GM19467 (cell line): ENCODE measurements at regions not wholly inside any gene's neighbourhood (a gene's known extent, or its start where the extent isn't known, plus 50 kb on each side); places are given as distances from the start of the nearest gene placed in this dataset.

Source experiments
- ATAC-seq: cut with Tn5 transposase; IDR thresholded peaks from one replicate; pipeline ENCODE4 v1.9.1; 2021; ENCODE audit warnings: mild to moderate bottlenecking, moderate library complexity; ENCODE audit not compliant: unreplicated experiment

DNA sequence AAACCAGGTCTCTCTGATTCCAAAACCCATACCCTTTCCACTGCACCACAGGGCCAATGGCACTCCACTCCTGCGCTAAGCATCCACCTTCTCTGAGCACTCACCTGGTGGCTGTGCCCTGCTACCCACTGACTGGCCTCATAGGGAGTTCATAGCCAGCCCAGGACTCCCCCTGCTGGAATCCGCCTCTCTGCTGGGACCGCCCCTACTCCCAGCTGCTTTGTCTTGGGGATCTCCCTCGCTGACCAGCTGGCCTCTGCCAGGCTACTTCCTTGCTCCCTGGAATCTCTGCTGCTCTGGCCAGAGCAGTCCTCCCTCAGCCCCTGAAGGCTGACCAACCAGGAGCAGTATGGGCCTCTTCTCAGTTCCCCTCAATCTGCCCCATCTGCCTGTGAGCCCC, 129.7 kb downstream of the FAXC start:
- peak; percentile 79 for ATAC-seq

DNA sequence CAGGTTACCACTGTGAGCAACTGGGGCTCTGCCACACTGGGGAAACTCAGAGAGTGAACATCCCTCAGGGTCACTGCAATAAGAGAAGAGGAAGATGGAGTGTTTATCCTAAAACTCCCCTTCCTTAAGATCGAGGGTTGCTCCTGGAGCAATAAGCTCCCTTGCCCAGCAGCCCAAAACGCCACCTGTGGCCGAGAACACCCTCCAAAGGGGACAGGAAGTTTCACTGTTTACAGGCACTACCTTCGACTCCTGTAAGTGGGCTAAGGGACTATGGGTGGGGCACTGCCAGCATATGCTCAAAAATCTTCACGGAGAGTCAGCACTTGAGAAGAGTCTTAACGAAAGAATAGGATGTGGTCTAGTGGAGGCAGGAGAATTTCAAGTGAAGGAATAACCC, 132.5 kb downstream of the FAXC start:
- no peak for ATAC-seq

DNA sequence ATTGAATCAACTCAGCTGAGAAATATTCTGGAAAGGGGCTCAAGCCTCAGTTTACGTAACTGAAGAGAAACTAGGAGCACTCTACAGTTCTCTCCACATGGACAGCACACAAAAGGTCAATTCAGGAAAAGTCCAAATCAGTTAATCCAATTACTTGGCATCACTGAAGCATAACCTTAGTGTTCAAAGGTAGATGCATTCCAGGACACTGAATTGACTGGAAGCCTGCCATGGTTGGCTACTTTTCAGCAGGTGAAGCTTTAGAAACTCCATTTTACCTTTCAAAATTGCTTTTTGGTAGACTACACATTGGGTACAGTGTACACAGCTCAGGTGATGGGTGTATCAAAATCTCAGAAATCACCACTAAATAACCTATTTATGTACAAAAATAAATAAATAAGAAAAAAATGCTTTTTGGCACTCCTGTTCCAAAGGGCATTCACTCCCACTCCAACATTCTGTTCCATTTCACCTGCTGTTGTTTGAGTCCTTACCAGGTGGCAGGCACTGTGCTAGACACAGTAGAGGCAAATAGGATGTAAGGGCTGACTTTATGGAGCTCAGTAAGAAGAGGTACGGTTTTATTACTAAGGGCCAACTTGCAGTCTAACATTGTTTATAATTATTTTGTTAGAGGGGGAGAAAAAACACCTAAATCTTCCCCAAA, 153.4 kb downstream of the FAXC start:
- no peak for ATAC-seq

DNA sequence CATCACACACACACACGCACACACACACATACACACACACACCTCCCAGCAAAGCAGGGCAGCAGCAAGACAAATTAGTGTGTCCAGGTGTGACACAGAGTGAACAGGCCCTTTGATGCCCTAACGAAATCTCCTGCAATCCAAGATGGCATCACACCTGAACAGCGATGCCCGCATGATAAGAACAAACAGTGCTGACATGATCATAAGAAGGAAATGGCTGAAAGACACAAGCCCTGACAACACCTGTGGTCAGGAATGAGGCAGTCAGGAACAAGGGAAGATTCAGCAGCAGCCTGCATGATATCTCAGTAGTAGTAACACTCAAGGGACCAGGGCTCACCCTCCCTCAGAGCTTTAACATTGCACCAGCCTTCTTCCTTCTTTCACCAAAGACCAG, 156.9 kb downstream of the FAXC start:
- ATAC-seq: no peak

DNA sequence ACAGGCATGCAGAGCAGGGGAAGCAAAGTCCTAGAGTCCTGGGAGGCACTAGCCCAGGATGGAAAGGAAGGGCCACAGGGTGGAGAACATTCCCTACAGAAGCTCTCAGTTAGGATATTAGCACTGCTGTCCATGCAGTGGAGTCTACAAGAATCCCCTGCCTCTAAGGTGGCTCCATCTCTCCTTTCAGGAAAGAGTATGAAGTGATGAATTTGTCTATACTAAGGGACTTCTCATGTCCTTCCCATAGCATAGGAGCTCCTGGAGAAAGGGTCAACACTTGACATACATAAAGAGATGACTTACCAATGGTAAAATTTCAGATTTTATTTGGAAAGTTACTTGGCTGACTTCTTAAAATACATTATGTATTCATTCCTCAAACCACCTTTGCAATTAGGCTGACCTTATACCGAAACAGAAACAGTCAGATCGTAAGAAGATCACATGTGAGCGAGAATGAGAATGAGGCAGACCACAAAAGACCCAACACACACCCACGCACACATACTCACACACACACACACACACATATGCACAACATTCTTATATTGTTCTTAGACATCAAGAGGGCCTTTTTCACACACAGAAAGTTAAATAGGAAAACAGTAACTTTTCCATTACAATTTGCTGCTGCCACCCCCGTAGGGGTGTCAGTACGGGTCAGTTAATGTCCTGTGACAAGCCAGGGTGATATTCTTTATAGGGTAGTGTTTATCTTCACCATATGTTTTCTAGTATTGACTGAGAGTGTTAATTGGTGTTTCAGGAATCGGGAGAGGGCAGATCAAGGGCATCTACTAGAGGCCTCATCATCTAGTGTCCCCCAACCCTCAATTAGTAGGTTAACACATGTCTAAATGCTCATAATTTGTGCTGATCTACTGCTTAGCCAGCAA, 159.4 kb downstream of the FAXC start:
- ATAC-seq: peak; percentile 96

DNA sequence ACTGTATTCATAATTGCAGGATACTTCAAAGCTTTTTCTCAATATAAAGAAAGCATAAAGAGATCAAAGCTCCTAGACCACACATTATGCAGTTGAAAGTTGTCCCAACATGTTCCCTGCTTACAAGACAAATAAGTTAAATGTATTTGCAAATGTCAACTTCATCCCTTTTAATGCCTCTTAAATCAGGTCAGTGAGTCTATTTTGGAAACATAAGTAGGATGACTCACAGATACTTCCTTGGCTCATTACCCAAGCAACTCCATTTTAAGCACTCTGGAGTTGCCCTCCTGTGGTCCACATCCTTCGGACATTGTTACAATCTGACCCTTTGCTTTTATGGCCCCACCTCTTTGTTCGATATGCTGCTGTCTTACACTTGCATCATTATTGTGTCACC, 162.0 kb downstream of the FAXC start:
- ATAC-seq: no peak

DNA sequence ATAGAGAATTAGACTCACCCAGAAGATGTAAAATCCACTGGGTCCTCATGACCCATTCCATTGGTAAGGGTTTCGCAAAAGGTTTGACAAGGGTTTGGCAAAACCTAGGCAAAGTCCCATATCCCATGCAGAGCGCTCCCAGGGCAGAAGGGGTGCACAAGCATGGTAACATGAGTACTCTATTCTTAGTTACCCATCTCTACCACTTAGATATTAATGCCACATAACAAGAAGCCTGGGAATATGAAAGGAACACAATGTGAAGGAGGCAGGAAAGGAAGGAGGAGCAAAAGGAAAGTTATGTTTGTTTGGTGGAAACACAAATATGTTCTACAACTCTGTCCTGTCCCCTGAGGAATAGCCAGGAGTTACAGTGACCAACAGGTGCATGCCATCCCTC, 163.1 kb downstream of the FAXC start:
- ATAC-seq: no peak

DNA sequence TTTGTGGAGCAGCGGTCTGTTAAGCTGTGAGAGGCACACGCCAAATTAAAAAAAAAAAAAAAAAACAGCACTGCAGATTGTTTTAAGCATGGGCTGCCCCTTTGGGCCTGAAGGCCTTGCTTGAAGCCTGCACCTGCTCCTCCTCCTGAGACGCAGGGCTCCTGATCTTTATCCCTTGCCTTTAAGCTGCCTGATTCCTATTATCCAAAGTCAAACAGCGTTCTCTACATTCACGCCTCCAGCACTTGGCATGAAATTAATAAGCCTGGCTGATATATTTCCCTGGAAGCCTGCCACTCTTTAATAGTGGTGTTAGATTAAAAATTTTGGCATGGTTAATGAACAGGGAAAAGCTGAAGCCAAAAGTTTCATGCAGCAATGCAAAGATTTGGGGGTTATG, 163.9 kb downstream of the FAXC start:
- no peak for ATAC-seq

DNA sequence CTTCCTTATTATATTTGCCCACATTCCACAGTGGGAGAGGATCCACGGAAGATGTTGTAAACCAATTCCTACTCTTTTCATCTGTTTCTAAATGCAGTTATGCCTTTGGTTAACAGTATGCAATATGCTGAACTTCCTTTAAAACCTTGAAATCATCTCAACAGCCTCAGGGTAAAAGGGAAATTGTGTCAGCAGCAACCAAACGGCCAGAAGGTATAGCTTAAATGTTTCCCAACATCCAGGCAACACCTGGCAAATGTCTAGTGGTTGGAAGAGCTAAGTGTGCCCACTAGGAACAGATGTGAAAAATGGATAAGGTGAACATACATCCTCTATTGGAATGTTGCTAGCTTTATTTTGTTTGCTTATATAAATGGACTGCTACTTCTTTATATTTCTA, 164.8 kb downstream of the FAXC start:
- ATAC-seq: no peak

DNA sequence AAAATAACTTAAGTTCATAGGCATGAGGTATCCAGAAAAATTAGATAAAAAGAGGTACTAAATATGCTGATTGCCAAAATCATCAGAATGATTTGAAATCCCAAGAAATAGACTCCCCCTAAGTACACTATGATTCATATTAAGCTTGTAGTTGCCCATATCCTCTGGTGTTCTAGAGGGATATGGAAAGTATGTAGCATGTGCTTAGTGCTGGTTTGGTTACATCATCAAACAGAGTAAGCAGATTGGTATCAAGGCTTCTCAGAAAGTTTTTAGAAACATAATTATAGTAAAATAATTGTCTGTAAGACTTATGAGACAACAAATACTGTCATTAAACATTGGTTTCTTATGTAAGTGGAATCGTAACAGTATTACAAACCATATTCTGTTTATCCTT, 166.4 kb downstream of the FAXC start:
- ATAC-seq: no peak

DNA sequence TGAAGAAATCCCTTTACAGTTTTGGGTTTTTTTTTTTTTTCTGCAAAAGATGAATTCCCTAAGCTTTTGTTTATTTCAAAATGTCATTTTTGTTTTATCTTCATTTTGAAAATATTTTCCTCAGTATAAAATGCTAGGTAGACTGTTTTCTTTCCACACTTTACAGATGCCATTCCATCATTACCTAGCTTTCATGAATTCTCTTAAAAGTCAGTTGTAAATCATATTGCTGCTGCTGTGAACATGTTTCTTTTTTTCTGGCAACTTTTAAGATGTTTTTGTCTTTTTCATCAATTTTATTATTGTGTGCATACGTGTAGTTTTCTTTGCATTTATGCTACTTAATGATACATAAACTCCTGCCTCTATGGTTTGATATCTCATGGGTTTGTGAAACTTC, 168.3 kb downstream of the FAXC start:
- no peak for ATAC-seq

DNA sequence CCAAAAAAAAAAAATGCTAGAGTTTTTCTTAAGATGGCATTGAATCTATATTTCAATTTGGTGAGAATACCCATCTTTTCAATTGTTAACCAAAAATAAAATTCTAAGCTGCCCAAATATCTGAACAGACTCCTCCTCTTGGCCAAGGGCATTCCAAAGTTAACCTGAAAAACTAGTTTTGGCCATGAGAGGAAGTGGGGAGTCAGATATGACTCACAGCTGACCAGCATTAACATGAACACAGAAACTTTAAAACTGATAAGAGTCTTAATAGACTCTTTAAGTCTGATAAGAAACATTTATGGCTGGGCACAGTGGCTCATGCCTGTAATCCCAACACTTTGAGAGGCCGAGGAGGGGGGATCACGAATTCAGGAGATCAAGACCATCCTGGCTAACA, 171.3 kb downstream of the FAXC start:
- ATAC-seq: no peak

DNA sequence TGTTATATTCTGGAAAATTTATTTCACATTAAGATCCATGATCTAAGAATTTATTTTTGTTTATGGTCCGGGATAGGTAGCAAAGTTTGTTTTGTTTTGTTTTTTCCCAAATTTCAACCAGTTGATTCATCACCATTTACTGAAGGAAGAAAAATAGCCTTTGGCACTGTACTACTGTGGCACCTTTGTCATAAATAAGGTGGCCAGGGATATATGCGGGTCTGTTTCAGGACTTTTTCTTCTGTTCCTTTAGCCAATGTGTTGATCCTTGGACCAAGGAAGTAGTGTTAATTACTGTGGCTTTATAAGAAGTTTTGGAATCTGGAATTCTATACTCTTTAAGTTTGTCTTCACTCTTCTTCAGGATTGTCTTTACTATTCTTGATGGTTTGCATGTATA, 171.7 kb downstream of the FAXC start:
- no peak for ATAC-seq

DNA sequence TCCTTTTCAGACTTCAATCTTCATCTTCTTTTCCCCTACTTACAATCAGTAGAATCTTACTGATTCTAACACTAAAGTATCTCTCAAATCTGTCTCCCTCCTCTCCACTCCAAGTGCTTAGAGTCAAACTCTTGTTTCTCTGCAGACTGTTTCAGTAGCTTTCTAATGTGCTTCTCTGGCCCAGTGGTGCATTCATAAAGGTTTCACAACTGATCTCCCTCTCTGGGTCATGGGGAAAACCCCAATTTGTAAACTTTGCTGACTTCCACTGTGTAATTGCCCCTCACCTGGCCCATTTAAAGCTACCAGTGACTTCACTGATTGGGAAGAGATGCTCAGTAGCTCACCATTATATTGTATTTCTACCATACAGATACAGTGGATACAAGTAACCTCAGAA, 183.6 kb downstream of the FAXC start:
- ATAC-seq: peak; percentile 71

DNA sequence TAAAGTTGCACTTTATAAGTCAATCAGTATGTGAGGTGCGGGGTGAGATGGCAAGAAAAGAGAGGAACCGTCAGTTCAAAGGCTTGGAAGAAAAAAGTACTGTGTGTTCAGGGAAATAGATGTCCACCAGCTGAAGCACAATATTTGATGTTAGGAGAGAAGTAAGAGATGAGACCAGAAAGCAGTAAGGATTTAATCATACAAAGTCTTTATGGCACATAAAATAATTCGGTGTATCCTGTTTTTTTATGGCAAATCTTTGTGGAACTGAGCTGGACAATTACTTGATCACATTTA, 197.2 kb downstream of the FAXC start:
- no peak for ATAC-seq

DNA sequence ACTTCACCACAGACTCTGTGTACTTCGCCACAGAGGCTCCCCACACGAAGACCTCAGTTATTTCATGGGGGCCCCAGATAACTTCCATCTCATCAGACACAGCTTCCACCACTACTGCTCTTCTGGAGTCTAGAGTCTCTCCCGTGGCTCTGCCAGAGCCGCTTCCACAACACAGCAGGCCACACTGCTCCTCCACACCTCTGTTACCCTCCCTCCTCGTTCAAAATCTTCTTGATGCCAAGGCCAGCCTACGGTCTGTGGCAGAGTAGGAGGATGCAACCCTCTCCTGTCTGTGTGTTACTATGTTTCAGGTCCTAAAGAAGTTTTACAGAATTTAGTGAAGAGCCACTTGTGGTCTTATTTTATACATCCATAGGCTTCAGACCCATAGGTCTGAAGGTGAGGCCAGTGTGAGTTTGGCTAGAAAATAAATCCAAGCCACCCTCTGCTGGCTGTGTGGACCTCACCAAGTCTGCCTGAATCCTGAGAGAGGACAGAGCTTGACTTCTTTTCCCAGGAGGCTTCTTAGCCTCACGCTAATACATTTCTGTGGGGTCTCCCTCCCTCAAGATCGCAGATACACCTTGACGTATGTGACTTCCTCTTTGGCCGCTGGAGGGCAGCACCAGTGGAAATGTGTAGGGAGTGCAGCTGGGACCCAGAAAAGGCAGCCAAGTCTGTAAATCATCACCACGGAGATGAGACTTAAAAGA, 197.7 kb downstream of the FAXC start:
- ATAC-seq: peak; percentile 98

DNA sequence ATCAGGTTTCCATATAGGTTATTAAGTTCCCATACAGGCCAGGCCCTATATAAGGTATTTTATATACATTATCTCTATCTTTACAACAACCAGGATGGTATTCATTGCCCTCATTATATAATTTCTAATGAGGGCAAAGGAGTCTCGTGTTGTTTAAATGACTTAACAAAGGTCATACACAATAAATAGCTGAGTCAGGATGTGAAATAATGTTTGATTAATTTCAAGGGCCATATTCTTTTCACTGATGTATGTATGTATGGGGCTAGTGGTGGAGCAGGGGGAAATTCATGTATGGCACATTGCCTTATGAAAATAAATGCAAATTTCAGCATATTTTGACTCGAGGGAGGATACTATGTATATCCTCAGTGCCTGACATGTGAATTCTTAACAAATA, 200.7 kb downstream of the FAXC start:
- no peak for ATAC-seq

DNA sequence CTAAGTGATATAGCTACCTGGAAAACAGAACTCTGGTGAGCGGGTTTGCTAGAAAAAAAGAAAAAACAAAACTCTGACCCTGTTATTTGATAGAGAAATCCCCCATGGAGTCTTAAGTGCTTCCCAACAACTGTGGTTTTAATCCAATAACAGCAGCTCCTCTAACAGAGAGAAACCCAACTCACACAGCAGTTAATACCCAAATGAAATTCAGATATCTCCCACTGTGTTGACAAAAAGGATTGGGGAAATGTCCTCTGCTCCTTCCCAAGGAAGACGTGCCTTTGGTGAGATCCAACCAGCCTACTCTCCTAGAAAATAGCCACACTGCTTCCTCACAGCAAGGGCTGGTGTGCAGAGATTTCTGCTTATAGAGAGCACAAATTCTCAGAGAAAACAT, 200.4 kb upstream of the FBXL4 start:
- no peak for ATAC-seq

DNA sequence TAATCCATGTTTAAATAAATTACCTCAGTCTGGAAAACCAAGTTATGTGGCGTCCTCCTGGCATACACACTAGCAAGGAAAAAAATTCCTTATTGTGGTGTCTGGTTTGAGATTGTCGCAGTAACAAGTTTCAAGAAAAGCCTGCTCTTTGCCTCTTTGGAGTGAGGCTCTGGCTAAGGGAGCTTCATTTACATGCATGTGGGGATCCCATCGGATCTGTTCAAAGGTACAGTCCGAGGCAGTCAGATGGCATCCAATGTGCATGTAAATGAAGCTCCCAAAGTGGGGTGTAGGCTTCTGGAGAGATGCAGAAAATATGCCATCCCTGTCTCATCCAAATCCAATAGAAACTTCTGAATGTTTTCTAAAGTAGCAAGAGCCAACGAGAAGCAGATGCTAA, 199.5 kb upstream of the FBXL4 start:
- no peak for ATAC-seq

DNA sequence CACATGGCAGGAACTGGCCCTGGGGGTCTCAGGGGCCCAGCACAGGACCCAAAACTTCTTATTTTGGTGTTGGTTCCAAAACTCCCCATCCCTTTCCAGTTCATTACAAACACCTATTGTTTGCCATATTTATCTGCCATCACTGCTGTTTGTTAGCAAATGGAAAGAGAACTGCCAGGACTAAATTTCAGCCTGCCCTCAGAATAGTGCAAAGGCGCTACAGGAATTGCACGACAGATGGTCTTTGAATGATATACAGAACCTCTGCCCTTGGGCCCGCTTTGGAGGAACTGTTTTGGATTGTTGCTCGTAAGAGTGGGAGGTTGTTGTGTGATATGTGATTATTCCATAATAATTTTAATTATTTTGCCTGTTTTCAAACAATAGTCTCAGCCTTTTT, 199.0 kb upstream of the FBXL4 start:
- no peak for ATAC-seq

DNA sequence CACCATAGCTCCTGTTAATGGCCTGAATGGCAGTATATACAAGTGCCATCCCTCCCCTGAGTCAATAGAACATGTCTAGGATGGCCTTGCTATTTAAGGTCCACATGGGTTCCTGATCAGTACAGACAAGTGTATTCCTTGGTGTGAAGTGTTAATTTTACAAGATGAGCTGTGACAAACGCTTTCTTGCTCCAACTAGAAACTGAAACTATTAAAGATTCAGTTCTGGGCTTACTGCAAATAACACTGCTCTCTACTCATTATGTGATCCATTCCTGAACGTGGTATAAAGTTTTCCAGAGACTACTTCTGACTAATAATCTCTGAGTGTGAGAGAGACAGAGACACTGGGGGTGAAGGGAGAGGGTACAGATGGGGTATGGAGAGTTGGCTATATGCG, 198.0 kb upstream of the FBXL4 start:
- no peak for ATAC-seq
